ENCODE measurements at regions not wholly inside any gene's neighbourhood (a gene's known extent, or its start where the extent isn't known, plus 50 kb on each side); places are given as distances from the start of the nearest gene placed in this dataset.
"Not testable (repeated sequence)": the region's sequence is repeated elsewhere in the genome, so short reads cannot be mapped to it uniquely, and the experiment has no call there.

- no peak for DNase-seq
Measured at GRCh38 chrX:55326985-55327384, 62.3 kb upstream of the PAGE3 start.

DNA sequence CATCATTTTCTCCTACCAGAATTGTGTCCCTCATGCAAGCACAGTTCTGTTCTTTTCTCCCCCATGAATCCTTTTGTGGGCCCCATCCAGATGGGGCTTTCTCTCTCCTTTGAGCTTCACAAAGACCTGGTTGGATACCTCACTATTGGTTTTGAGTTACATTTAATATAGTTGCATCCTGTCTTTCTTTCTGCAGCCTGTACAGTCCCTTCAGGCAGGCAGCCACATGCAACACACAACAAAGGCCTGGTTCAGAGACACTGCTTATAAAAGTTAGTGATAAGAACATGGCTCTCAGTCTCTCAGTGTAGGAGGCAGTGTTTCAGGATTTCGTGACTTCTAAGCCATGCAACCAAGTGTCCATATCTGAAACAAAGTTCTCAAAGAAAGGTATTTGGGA, 70.6 kb upstream of the PAGE3 start:
- no peak for DNase-seq

- no peak for DNase-seq
Measured at GRCh38 chrX:55336176-55336575, 71.5 kb upstream of the PAGE3 start.

DNA sequence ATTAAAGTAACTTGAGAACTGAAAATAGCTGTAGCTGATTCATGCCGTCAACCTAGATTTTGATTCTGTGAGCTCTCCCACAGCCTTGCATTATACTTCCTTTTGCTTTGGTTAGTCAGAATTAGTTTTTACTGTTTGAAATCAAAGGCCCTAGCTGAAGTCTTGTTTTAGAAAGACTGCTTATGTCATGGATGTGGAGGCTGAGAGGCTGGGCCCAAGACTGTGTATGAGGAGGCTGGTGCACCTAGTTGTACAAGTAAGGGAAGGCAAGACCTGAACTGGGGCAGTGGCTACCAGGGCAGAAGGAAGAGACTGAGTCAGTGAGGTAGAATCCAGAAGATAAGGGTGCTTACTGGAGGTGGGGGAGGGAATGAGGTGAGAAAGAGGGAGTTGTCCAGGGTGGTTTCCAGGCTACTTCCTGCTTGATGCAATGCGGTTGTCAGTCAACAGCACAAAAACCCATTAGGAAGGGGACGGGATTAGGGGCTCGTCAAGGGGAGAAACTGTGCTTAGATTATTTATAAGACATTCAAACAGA, 76.2 kb upstream of the PAGE3 start:
- no peak for DNase-seq

GRCh38 chrX:55342533-55343501, 78.1 kb upstream of the PAGE3 start:
- peak; percentile 14 for DNase-seq

DNA sequence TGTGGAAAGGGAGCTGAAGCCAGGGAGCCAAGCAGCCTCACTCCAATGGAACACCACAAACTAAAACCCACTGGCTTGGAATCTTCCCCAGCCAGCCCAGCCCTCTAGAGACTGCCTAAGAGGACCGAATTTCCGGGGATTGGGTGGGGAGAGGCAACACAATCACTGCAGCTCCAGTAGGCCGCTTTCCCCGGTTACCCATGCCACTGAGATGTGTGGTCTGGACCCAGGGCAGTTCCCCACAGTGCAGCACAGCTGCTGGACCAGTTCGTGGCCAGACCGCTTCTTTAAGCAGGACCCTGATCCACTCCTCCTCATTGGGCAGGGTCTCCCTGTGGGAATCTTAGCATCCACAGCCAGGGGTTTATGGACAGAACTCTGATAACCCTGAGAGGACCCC, 91.9 kb upstream of the PAGE3 start:
- no peak for DNase-seq

DNA sequence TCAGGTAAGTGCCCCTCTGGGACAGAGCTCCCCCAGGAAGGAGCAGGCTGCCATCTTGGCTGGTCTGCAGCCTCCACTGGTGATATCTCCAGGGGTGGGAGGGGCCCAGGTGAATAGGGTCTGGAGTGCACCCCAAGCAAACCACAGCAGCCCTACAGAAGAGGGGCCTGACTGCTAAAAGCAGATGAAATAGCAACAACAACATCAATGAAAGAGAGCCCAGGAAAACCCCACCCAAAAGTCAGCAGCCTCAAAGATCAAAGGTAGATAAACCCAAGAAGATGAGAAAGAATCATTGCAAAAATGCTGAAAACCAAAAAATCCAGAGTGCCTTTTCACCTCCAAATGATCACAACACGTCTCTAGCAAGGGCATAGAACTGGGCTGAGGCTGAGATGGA, 92.5 kb upstream of the PAGE3 start:
- no peak for DNase-seq

DNA sequence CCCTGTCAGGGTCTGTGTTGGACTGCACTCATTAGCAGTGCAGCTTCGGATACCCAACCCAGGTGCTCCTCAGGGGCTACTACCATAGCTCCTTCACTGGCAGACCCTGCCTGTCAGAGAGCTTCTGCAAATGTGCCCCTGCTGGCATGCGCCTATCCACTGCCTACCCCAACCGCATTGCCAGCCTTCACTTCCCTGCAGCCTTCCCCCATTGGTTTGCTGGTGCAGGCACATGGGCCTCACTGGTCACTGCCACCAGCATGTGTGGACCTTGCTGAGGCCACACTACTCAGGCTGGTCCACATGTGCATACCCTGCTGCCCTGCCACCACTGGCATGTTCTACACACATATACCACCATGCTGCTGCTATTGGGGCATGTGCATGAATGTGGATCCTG, 72.5 kb upstream of the MAGEH1 start:
- no peak for DNase-seq

DNA sequence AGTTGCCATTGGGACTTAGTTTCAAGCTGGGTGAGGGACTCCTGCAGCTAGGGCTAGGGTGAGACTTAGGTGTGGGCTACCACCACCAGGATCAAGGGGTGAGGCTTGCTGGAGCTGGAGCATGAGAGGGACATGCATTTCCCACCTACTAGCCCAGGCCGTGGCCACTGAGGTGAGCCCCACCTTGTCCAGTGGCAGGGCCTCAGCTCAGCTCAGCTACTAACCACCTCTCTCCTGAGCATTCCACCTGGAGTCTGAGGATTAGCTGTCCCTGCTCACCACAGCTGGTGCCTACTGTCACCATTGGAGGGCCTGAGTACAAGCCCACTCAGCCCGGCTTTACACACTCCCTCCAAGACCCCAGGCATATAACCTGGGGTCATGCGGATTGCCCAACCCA, 62.6 kb upstream of the MAGEH1 start:
- no peak for DNase-seq

DNA sequence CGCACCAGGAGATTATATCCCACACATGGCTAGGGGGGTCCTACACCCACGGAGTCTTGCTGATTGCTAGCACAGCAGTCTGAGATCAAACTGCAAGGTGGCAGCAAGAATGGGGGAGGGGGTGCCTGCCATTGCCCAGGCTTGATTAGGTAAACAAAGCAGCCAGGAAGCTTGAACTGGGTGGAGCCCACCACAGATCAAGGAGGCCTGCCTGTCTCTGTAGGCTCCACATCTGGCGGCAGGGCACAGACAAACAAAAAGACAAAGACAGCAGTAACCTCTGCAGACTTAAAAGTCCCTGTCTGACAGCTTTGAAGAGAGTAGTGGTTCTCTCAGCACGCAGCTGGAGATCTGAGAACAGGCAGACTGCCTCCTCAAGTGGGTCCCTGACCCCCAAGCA, 55.1 kb upstream of the MAGEH1 start:
- DNase-seq = not testable (repeated sequence)

All from NCI-H345 (cell line).